GM21619 (cell line): ENCODE measurements at regions not wholly inside any gene's neighbourhood (a gene's known extent, or its start where the extent isn't known, plus 50 kb on each side); places are given as distances from the start of the nearest gene placed in this dataset.
"Not testable (repeated sequence)": the region's sequence is repeated elsewhere in the genome, so short reads cannot be mapped to it uniquely, and the experiment has no call there.

Experiments used
- ATAC-seq: cut with Tn5 transposase; IDR thresholded peaks from one replicate; pipeline ENCODE4 v1.9.1; 2021; ENCODE audit not compliant: unreplicated experiment

GRCh38 chr9:82052081-82052480, 63.5 kb downstream of the SPATA31D1 start:
- no peak for ATAC-seq

- no peak for ATAC-seq
Observed at GRCh38 chr9:82054264-82055015, 65.9 kb downstream of the SPATA31D1 start.

GRCh38 chr9:82057805-82058204, 69.2 kb downstream of the SPATA31D1 start:
- no peak for ATAC-seq

GRCh38 chr9:82061801-82062200, 73.2 kb downstream of the SPATA31D1 start:
- ATAC-seq = not testable (repeated sequence)

GRCh38 chr9:82062245-82062644, 73.7 kb downstream of the SPATA31D1 start:
- no peak for ATAC-seq

- no peak for ATAC-seq
Observed at GRCh38 chr9:82073551-82074543, 85.3 kb downstream of the SPATA31D1 start.

- ATAC-seq = no peak
Observed at GRCh38 chr9:82080265-82080664, 91.7 kb downstream of the SPATA31D1 start.

- ATAC-seq = no peak
Observed at GRCh38 chr9:82081496-82081895, 92.9 kb downstream of the SPATA31D1 start.

- no peak for ATAC-seq
Observed at GRCh38 chr9:82082563-82082962, 94.0 kb downstream of the SPATA31D1 start.

- ATAC-seq = no peak
Observed at GRCh38 chr9:82088591-82088990, 100.0 kb downstream of the SPATA31D1 start.

- ATAC-seq = no peak
Observed at GRCh38 chr9:82090046-82090445, 101.5 kb downstream of the SPATA31D1 start.

- no peak for ATAC-seq
Observed at GRCh38 chr9:82091100-82091499, 102.5 kb downstream of the SPATA31D1 start.

GRCh38 chr9:82091610-82092009, 103.0 kb downstream of the SPATA31D1 start:
- ATAC-seq = peak; percentile 60

GRCh38 chr9:82101475-82101874, 112.9 kb downstream of the SPATA31D1 start:
- no peak for ATAC-seq

GRCh38 chr9:82104252-82104651, 115.7 kb downstream of the SPATA31D1 start:
- ATAC-seq = no peak

GRCh38 chr9:82105729-82106128, 117.2 kb downstream of the SPATA31D1 start:
- ATAC-seq = no peak

GRCh38 chr9:82106536-82106935, 118.0 kb downstream of the SPATA31D1 start:
- no peak for ATAC-seq

GRCh38 chr9:82108474-82108873, 119.9 kb downstream of the SPATA31D1 start:
- no peak for ATAC-seq

GRCh38 chr9:82108941-82109340, 120.4 kb downstream of the SPATA31D1 start:
- ATAC-seq = no peak

GRCh38 chr9:82109626-82110025, 121.1 kb downstream of the SPATA31D1 start:
- no peak for ATAC-seq

GRCh38 chr9:82110881-82111280, 122.3 kb downstream of the SPATA31D1 start:
- no peak for ATAC-seq

- no peak for ATAC-seq
Observed at GRCh38 chr9:82115331-82115730, 126.8 kb downstream of the SPATA31D1 start.
